LNCAP (cell line): ENCODE measurements at regions not wholly inside any gene's neighbourhood (a gene's known extent, or its start where the extent isn't known, plus 50 kb on each side); places are given as distances from the start of the nearest gene placed in this dataset.

ENCODE experiments used
- CTCF ChIP-seq: fragments of 450-650 bp; IDR thresholded peaks from 2 replicates; pipeline ENCODE4 v1.5.1; 2017; ENCODE audit warnings: mild to moderate bottlenecking

- TF ChIP-seq CTCF: no peak
These were observed 534.4 kb downstream of the EPHB1 start for GRCh38 chr3:135329479-135329878.

GRCh38 chr3:135337192-135337591 is 542.1 kb downstream of the EPHB1 start:
- TF ChIP-seq CTCF: no peak

GRCh38 chr3:135348690-135349089 is 553.6 kb downstream of the EPHB1 start:
- TF ChIP-seq CTCF: no peak

GRCh38 chr3:135349254-135349948 is 554.3 kb downstream of the EPHB1 start:
- TF ChIP-seq CTCF: no peak

GRCh38 chr3:135352213-135352612 is 557.2 kb downstream of the EPHB1 start:
- no peak for TF ChIP-seq CTCF

- no peak for TF ChIP-seq CTCF
These were observed 567.8 kb downstream of the EPHB1 start for GRCh38 chr3:135362889-135363288.

- TF ChIP-seq CTCF: no peak
These were observed 569.6 kb downstream of the EPHB1 start for GRCh38 chr3:135364676-135365075.

GRCh38 chr3:135366816-135367215 is 571.8 kb downstream of the EPHB1 start:
- no peak for TF ChIP-seq CTCF
